ENCODE measurements at regions not wholly inside any gene's neighbourhood (a gene's known extent, or its start where the extent isn't known, plus 50 kb on each side); places are given as distances from the start of the nearest gene placed in this dataset.

DNA sequence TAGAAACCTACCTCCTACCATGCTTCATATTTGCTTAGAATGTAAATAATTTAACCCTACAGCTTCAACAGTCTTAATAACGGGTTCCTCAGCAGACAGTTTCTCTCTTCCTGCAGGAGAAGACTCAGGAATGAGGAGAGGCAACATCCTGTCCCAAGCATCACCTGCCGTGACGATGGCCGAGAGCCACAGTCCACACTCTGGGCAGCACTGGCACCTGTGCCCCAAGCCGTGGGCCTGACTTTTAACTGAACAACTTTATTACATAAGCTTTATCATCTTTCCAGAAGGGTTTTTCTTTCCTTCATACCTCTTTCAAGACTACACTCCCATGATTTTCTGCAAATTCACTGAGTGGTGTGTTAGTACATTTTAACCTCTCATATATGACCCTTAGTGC, 856.0 kb downstream of the GALR1 start:
- H3K9me3 ChIP-seq (ENCODE audit: insufficient read depth, low read length): no peaks in the 10 kb centered on the region
- TF ChIP-seq SUZ12 (IDR thresholded peaks at IDR 0.05; ENCODE audit: extremely low read depth, insufficient read depth, insufficient read length) (no peak), YY1 (IDR thresholded peaks at IDR 0.05; ENCODE audit: insufficient read depth, insufficient read length) (no peak), ZNF274 (IDR thresholded peaks at IDR 0.05; ENCODE audit: low read depth, low read length) (no peak)

DNA sequence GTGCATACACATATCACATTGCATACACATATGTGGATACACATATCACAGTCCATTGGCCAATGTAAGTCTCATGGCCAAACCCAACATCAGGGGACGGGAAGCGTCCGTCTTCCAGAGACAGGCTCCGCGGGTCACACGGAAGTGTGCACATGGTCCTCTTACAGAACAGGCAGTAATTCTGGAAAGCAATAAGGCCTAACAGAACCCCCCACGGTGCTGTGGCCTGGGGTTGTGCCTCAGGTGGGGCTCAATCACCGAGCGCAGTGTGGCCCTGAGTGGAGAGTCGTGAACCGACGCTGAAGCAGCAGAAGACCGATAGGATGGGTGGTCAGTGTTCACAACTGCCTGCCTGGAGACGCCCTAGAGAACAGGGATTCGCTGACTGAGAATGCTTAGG, 857.3 kb downstream of the GALR1 start:
- no peak overlapping the region for H3K9ac ChIP-seq (ENCODE audit: insufficient read length, low read depth)
- no peaks in the 10 kb centered on the region for H3K36me3 ChIP-seq (ENCODE audit: insufficient read depth, insufficient read length, low read length)
- no peak for DNase-seq (ENCODE audit: low read depth, low spot score)
- no peaks in the 10 kb centered on the region for H3K4me1 ChIP-seq (ENCODE audit: insufficient read depth, insufficient read length)
- no peaks in the 10 kb centered on the region for H3K9me3 ChIP-seq (ENCODE audit: insufficient read depth, low read length)
- TF ChIP-seq SUZ12 (IDR thresholded peaks at IDR 0.05; ENCODE audit: extremely low read depth, insufficient read depth, insufficient read length) (no peak), YY1 (IDR thresholded peaks at IDR 0.05; ENCODE audit: insufficient read depth, insufficient read length) (no peak), ZNF274 (IDR thresholded peaks at IDR 0.05; ENCODE audit: low read depth, low read length) (no peak)
- peaks cover 7% of the 10 kb centered on the region for H3K27me3 ChIP-seq (ENCODE audit: insufficient read depth, insufficient read length)
- H3K4me3 ChIP-seq (ENCODE audit: insufficient read length, low read depth): no peak overlapping the region

More for the DNA sequence above, 856.0 kb downstream of the GALR1 start:
- Histone ChIP-seq H3K4me1 (ENCODE audit: insufficient read depth, insufficient read length) (no peaks in the 10 kb centered on the region), H3K4me3 (ENCODE audit: insufficient read length, low read depth) (no peak overlapping the region), H3K27me3 (ENCODE audit: insufficient read depth, insufficient read length) (no peaks in the 10 kb centered on the region), H3K36me3 (ENCODE audit: insufficient read depth, insufficient read length, low read length) (no peaks in the 10 kb centered on the region), H3K9ac (ENCODE audit: insufficient read length, low read depth) (no peak overlapping the region)
- DNase-seq (ENCODE audit: low read depth, low spot score): no peak

DNA sequence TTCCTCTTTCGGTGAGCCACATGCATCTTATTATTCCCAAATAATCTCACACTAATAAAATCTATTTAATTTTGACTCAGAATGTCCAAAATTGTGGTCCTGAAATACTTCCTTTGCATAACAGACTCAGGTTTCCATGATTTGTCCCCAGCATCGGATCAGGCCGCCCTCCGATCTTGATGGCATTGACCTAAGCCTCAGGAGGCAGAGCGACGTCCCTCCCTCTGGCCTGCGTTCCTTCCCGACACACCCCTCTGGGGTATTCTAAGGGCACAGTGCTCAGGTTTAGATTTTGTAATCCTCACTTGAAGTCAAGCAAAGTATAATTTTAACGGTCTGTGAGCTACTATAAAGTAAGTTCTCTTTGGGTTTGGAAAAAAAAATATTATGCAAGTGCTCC, 857.7 kb downstream of the GALR1 start:
- H3K27me3 ChIP-seq (ENCODE audit: insufficient read depth, insufficient read length): peaks cover 7% of the 10 kb centered on the region
- no peak overlapping the region for H3K4me3 ChIP-seq (ENCODE audit: insufficient read length, low read depth)
- TF ChIP-seq ZNF274 (IDR thresholded peaks at IDR 0.05; ENCODE audit: low read depth, low read length): no peak
- no peak for TF ChIP-seq SUZ12 (IDR thresholded peaks at IDR 0.05; ENCODE audit: extremely low read depth, insufficient read depth, insufficient read length)
- TF ChIP-seq YY1 (IDR thresholded peaks at IDR 0.05; ENCODE audit: insufficient read depth, insufficient read length): no peak
- no peak overlapping the region for H3K9ac ChIP-seq (ENCODE audit: insufficient read length, low read depth)
- H3K36me3 ChIP-seq (ENCODE audit: insufficient read depth, insufficient read length, low read length): no peaks in the 10 kb centered on the region
- DNase-seq (ENCODE audit: low read depth, low spot score): no peak
- no peaks in the 10 kb centered on the region for H3K4me1 ChIP-seq (ENCODE audit: insufficient read depth, insufficient read length)
- no peaks in the 10 kb centered on the region for H3K9me3 ChIP-seq (ENCODE audit: insufficient read depth, low read length)

GRCh38 chr18:78108554-78108953, 858.9 kb downstream of the GALR1 start:
- H3K9ac ChIP-seq (ENCODE audit: insufficient read length, low read depth): no peak overlapping the region
- no peak for DNase-seq (ENCODE audit: low read depth, low spot score)
- TF ChIP-seq SUZ12 (IDR thresholded peaks at IDR 0.05; ENCODE audit: extremely low read depth, insufficient read depth, insufficient read length): no peak
- no peak for TF ChIP-seq ZNF274 (IDR thresholded peaks at IDR 0.05; ENCODE audit: low read depth, low read length)
- no peak for TF ChIP-seq YY1 (IDR thresholded peaks at IDR 0.05; ENCODE audit: insufficient read depth, insufficient read length)
- H3K4me1 ChIP-seq (ENCODE audit: insufficient read depth, insufficient read length): no peaks in the 10 kb centered on the region
- H3K27me3 ChIP-seq (ENCODE audit: insufficient read depth, insufficient read length): peaks cover 7% of the 10 kb centered on the region
- H3K36me3 ChIP-seq (ENCODE audit: insufficient read depth, insufficient read length, low read length): no peaks in the 10 kb centered on the region
- no peaks in the 10 kb centered on the region for H3K9me3 ChIP-seq (ENCODE audit: insufficient read depth, low read length)
- H3K4me3 ChIP-seq (ENCODE audit: insufficient read length, low read depth): no peak overlapping the region

- no peak for TF ChIP-seq SUZ12 (IDR thresholded peaks at IDR 0.05; ENCODE audit: extremely low read depth, insufficient read depth, insufficient read length)
- TF ChIP-seq ZNF274 (IDR thresholded peaks at IDR 0.05; ENCODE audit: low read depth, low read length): no peak
- TF ChIP-seq YY1 (IDR thresholded peaks at IDR 0.05; ENCODE audit: insufficient read depth, insufficient read length): no peak
- Histone ChIP-seq H3K9ac (ENCODE audit: insufficient read length, low read depth) (no peak overlapping the region), H3K36me3 (ENCODE audit: insufficient read depth, insufficient read length, low read length) (no peaks in the 10 kb centered on the region), H3K4me1 (ENCODE audit: insufficient read depth, insufficient read length) (no peaks in the 10 kb centered on the region), H3K4me3 (ENCODE audit: insufficient read length, low read depth) (no peak overlapping the region), H3K9me3 (ENCODE audit: insufficient read depth, low read length) (no peaks in the 10 kb centered on the region), H3K27me3 (ENCODE audit: insufficient read depth, insufficient read length) (peaks cover 7% of the 10 kb centered on the region)
- no peak for DNase-seq (ENCODE audit: low read depth, low spot score)
Measured at GRCh38 chr18:78113136-78113939, 863.7 kb downstream of the GALR1 start.

DNA sequence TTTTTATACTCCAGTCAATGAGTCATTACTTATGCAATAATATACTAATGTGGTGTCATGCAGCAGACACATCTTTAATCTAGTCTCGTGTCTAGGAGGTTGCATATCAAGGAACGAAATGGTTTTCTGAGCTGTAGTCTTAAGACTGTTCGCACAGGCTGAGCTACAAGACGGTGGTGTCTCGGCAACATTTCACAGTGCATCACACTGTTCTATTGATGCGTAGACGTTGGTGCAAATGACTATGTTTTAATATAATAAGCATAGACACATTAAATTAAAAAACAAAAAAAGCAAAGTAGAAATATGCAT, 864.2 kb downstream of the GALR1 start:
- no peak for TF ChIP-seq ZNF274 (IDR thresholded peaks at IDR 0.05; ENCODE audit: low read depth, low read length)
- TF ChIP-seq SUZ12 (IDR thresholded peaks at IDR 0.05; ENCODE audit: extremely low read depth, insufficient read depth, insufficient read length): no peak
- no peak for TF ChIP-seq YY1 (IDR thresholded peaks at IDR 0.05; ENCODE audit: insufficient read depth, insufficient read length)
- H3K4me1 ChIP-seq (ENCODE audit: insufficient read depth, insufficient read length): no peaks in the 10 kb centered on the region
- peaks cover 7% of the 10 kb centered on the region for H3K27me3 ChIP-seq (ENCODE audit: insufficient read depth, insufficient read length)
- no peaks in the 10 kb centered on the region for H3K9me3 ChIP-seq (ENCODE audit: insufficient read depth, low read length)
- H3K4me3 ChIP-seq (ENCODE audit: insufficient read length, low read depth): no peak overlapping the region
- H3K36me3 ChIP-seq (ENCODE audit: insufficient read depth, insufficient read length, low read length): no peaks in the 10 kb centered on the region
- DNase-seq (ENCODE audit: low read depth, low spot score): no peak
- no peak overlapping the region for H3K9ac ChIP-seq (ENCODE audit: insufficient read length, low read depth)

DNA sequence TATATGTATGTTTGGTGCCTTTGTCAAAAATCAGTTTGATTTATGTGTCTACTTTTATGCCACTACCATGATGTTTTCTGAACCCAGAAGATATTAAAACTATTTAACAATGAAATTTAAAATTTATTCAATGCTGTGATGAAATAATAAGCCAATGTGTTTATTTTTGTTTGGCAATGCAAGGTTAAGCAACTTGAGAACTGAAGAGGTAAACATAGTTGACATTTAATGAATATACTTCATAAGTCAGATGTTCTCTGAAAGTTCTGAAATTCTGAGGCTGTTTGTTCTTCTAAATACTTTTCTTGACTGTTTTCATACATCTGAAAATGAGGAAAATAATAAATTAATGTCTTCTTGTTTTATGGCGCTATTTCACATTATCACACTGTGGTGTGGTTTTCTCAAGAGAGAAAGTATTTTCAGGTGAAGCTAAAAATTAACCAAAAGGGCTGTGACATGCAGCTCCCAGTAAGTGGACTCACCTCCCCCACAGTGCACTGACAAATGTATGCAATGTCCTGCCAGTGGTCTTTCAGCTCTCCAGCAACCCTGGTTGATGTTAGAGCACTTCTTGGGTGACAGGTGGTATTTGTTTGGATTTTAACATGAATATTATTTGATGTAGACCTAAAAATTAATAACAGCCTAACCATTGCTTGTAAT, 863.6 kb upstream of the SALL3 start:
- Histone ChIP-seq H3K9me3 (ENCODE audit: insufficient read depth, low read length) (no peaks in the 10 kb centered on the region), H3K4me1 (ENCODE audit: insufficient read depth, insufficient read length) (no peaks in the 10 kb centered on the region), H3K4me3 (ENCODE audit: insufficient read length, low read depth) (no peak overlapping the region), H3K9ac (ENCODE audit: insufficient read length, low read depth) (no peak overlapping the region), H3K36me3 (ENCODE audit: insufficient read depth, insufficient read length, low read length) (no peaks in the 10 kb centered on the region), H3K27me3 (ENCODE audit: insufficient read depth, insufficient read length) (peaks cover 7% of the 10 kb centered on the region)
- no peak for TF ChIP-seq ZNF274 (IDR thresholded peaks at IDR 0.05; ENCODE audit: low read depth, low read length)
- TF ChIP-seq YY1 (IDR thresholded peaks at IDR 0.05; ENCODE audit: insufficient read depth, insufficient read length): no peak
- TF ChIP-seq SUZ12 (IDR thresholded peaks at IDR 0.05; ENCODE audit: extremely low read depth, insufficient read depth, insufficient read length): no peak
- no peak for DNase-seq (ENCODE audit: low read depth, low spot score)
